GM19351 (cell line): ENCODE measurements at regions not wholly inside any gene's neighbourhood (a gene's known extent, or its start where the extent isn't known, plus 50 kb on each side); places are given as distances from the start of the nearest gene placed in this dataset.

Source experiments
- ATAC-seq: cut with Tn5 transposase; IDR thresholded peaks from one replicate; pipeline ENCODE4 v1.9.1; 2021; ENCODE audit warnings: mild to moderate bottlenecking, moderate library complexity; ENCODE audit not compliant: unreplicated experiment

GRCh38 chr9:18137815-18138214 is 336.1 kb upstream of the ADAMTSL1 start:
- ATAC-seq, result no peak

- ATAC-seq, result no peak
These were observed 335.3 kb upstream of the ADAMTSL1 start for GRCh38 chr9:18138656-18139055.

DNA sequence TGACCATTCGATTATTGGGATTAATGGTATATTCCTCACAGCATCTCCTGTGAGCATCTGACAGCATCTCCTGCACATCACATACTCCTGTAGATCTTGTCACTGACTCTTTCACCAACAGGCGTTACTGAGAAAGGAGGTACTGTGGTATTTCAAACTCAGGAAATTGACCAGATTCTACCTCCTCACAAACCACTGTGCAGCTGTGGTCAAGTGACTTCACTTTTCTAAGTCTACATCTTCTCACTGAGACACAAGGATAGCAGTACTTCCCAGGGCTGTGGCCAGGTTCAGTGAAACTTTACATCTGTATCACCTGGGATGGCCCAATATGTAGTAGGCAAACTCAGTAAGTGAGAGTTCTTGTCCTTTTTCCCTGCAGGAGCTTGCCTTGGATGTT is 332.3 kb upstream of the ADAMTSL1 start:
- no peak for ATAC-seq

DNA sequence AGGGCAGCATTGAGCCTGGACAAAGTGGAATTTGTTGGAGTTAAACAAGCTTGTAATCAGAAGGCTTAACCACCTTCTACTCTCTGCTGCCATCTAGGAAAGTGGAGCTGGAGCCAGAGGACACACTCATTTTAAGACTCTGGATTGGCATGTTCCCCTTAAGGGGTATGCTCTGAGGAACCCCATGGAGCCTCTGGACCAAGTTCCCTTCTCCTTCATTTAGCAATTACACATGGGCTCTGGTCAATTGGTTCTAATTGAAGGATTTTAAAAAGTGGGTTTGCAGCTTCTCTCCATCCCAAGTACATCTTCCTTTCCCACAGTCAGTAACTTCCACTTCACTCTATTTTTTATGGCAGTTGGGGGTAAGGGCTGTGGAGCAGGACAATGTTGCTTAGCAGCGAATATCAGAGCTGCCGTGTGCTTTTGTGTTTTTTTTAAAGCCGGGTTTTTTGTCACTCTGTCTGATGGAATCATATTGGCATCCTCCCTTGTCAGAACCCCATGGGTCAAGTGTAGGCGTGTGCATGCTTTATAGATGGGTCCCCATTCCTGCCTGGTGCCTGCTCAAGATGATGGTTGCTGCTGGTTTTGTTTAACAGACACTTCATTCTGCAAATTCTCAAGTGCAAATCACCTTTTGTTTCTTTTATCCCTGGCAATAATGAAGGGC is 330.7 kb upstream of the ADAMTSL1 start:
- no peak for ATAC-seq

GRCh38 chr9:18146329-18146728 is 327.6 kb upstream of the ADAMTSL1 start:
- no peak for ATAC-seq

GRCh38 chr9:18149471-18150011 is 324.4 kb upstream of the ADAMTSL1 start:
- no peak for ATAC-seq

DNA sequence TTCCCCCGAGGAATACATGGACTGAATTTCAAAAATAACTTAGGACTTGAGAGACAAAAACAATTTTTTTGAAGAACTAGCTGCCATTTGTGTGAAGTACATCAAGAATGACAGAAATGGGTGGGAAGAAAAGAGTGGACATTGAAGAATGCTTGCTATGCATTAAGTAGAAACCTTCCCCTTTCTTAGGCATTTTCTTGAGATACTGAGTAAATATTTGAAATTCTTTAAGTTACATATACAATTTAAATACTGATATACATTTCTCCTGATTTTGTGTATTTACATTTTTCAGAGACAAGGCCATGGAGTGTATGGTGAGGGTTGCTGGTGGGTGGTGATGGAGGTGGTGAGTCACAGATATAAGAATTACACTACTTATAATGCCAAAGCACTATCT is 319.3 kb upstream of the ADAMTSL1 start:
- ATAC-seq, result no peak

DNA sequence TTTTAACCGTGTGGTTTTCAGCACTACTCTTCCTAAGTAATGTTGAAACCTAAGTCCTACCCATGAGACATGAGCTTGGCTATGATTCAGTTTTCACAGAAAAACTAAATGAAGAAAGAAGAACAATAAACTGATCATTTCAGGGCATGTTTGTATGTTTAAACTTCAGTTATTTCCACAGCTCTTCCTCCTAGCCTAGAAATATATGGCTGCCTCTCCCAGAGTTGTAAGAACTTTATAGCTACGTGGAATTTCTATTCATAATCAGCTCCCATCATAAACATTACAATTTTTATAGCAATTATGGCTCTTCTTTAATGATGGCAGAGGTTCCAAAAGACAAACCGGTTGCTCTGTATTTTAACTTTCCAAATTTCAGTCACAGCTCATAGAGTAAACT is 314.7 kb upstream of the ADAMTSL1 start:
- no peak for ATAC-seq

DNA sequence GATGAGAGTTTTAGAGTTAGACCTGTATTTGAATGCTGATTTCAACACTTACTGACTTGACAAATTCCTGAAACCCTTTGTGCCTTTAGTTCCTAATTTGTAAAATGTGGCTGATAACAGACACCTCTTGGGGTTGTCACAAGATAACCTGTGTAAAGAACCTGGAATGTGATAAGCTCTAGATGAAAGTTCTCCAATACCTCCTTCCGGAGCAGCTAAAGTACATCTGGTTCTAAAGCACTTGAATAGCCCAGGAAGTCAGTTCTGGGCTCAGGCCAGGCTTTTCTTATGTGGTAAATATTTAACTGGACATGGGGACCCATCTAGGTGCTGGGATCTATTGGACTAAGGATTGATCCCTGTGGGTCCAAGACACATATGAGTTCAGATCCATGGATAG is 310.8 kb upstream of the ADAMTSL1 start:
- ATAC-seq, result no peak

DNA sequence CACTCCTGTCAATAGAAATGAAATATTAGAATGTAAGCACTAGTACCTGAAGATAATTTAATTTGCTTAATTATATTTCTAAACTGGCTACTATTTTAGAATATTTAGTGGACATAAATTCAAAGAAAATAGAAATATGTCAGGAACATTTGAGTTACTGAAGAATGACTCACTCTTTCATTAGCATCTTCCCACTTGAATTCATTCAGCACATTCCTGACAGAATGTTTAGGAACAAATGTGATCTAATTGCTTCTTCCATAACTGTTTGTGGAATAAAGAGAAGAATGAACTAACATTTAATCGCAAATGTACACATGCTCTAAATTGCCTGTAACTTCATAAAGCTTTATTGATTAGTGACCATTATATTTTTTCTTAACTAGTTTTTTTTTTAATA is 306.2 kb upstream of the ADAMTSL1 start:
- no peak for ATAC-seq

GRCh38 chr9:18173923-18174322 is 300.0 kb upstream of the ADAMTSL1 start:
- no peak for ATAC-seq

DNA sequence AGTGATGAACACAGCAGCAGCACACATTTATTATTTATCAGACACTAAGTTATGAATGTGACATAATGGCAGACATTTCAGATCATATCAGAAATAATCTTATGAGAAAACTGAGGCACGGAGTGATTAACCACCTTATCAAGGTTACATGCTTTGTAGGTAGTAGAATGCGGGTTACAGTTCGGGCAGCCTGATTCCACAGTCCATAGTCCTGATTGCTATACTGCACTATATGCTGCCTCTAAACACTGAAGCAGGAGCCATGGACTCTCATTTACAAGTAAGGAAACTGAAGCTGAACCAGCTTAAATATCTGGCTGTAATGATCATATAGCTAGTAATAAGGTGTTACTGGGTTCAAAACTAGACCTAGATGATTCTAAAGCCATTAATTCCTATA is 291.3 kb upstream of the ADAMTSL1 start:
- no peak for ATAC-seq

GRCh38 chr9:18183974-18184373 is 290.0 kb upstream of the ADAMTSL1 start:
- ATAC-seq, result no peak

DNA sequence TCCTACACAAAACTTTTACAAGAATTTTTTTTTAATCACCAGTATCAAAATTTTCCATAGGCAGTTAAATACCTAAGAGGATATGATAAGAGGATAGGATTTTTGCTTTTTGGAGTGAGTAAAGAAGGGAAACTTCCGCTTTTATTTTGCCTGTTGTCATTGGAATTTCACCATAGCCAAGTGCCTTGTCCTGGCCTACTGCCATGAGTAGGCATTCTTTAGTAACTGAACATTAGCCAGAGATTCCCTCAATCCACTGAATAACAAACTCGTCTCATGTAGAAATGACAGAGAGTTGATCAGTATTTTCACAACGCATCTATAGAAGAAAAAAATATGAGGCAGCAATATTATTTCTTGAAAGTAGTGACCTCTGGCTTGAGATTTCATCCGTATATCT is 289.6 kb upstream of the ADAMTSL1 start:
- ATAC-seq, result no peak

- ATAC-seq, result no peak
These were observed 288.8 kb upstream of the ADAMTSL1 start for GRCh38 chr9:18185196-18185595.

DNA sequence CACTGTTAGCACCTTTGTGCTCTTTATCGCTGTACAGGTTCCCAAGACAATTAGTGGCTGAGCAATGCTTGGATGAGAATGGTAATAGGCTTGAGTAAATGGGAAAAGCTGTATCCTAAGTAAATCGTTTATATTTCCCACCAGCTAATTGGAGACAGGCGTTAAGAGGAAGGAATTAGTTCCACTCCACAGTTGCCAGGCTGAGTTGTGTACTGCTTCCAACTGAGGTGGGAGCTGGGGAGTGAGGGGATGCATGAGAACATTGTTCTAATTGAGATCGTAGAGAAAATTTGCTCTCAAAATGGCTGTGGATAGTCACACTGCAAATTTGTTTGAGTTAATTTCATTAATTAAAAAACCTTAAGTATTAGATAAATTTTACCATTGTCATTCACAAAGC is 285.0 kb upstream of the ADAMTSL1 start:
- ATAC-seq, result no peak

GRCh38 chr9:18189871-18190670 is 283.9 kb upstream of the ADAMTSL1 start:
- ATAC-seq, result no peak

GRCh38 chr9:18190671-18191374 is 283.1 kb upstream of the ADAMTSL1 start:
- ATAC-seq, result no peak

DNA sequence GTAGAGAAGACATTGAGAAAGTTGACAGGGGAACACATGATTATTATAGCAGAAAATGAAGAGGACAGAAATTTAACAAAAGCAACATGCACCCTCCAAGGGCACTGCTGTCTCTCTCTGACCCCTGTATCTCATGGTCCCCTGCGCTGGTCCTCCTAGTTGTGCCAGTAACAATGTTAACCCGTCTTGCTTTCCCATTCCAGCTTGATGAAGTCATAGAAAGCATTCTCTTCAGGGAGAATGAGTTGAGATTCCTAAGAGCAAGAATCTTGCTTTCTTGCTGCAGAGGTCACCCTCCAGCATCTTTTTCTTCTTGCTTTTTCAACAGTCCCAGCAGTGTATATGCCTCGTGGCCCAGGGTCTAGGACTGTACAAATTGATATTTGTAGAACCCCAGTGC is 279.6 kb upstream of the ADAMTSL1 start:
- no peak for ATAC-seq

- no peak for ATAC-seq
These were observed 278.7 kb upstream of the ADAMTSL1 start for GRCh38 chr9:18195223-18195622.

DNA sequence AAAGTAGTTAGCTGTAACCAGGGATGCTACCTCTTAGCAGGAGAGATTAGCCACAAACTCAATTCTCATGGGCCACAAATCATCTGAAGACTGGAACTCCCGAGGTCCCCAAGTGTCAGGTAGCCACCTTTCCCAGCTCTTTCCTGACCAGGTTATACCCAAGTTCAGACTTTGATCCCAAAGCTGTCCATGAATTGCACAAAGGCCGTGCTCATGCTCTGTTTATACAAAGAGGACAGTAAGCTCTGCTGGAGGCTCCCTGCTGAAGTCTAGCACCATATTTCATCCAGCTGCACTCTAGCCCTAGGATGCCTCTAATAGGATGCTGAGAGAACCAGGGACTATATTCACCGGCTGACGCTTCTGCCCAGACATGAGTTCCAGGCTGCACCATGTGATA is 271.0 kb upstream of the ADAMTSL1 start:
- no peak for ATAC-seq

DNA sequence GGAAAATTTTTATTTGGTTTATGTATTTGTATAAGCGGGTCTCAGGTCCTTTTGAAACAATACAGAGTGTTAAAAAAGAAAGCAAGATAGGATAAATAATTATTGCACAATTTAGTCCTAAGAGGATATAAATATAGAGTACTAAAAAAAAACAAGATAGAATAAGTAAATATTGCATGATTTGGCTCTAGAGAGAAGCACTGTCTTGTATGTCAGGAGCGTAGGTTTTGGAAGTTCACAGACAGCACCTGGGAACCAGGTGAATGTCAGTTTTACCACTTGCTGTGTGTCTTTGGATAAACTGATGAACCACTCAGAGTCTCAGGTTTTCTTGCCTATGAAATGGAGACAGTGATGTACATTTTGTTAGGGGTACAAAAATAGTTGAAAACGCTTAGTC is 266.2 kb upstream of the ADAMTSL1 start:
- no peak for ATAC-seq
